Neural progenitor cell (in vitro differentiated cells): ENCODE measurements at regions not wholly inside any gene's neighbourhood (a gene's known extent, or its start where the extent isn't known, plus 50 kb on each side); places are given as distances from the start of the nearest gene placed in this dataset.

Source experiments
- DNase-seq: peaks from one replicate; pipeline ENCODE4 v3.0.0-alpha.2; 2016; ENCODE audit warnings: low spot score
- H2AFZ ChIP-seq: fragments of 200-600 bp; sonication (generic); replicated peaks from 2 replicates; pipeline ENCODE4 v1.6.1; 2016; ENCODE audit warnings: antibody characterized with exemption
- H3F3A ChIP-seq: fragments of 200-600 bp; sonication (generic); 2 replicates; pipeline ENCODE4 v1.6.1; 2016; ENCODE audit warnings: antibody characterized with exemption, low read depth
- H3K27ac ChIP-seq: fragments of 200-600 bp; sonication (generic); 2 replicates; pipeline ENCODE4 v1.5.1; 2016; ENCODE audit warnings: mild to moderate bottlenecking
- H3K27me3 ChIP-seq: fragments of 200-600 bp; sonication (generic); 2 replicates; pipeline ENCODE4 v1.6.1; 2016; ENCODE audit warnings: mild to moderate bottlenecking, moderate library complexity
- H3K36me3 ChIP-seq: fragments of 200-600 bp; sonication (generic); 2 replicates; pipeline ENCODE4 v1.5.1; 2016
- H3K4me1 ChIP-seq: fragments of 200-600 bp; sonication (generic); 2 replicates; pipeline ENCODE4 v1.6.1; 2016; ENCODE audit warnings: mixed run types
- H3K4me2 ChIP-seq: fragments of 200-600 bp; sonication (generic); 2 replicates; pipeline ENCODE4 v1.6.1; 2016
- H3K4me3 ChIP-seq: fragments of 200-600 bp; sonication (generic); 2 replicates; pipeline ENCODE4 v1.5.1; 2016
- H3K79me2 ChIP-seq: fragments of 200-600 bp; sonication (generic); 2 replicates; pipeline ENCODE4 v1.6.1; 2016; ENCODE audit warnings: low read depth
- H3K9ac ChIP-seq: fragments of 200-600 bp; sonication (generic); 2 replicates; pipeline ENCODE4 v1.6.1; 2016
- H3K9me3 ChIP-seq: fragments of 200-600 bp; sonication (generic); 2 replicates; pipeline ENCODE4 v1.5.1; 2016; ENCODE audit warnings: low read depth
- H4K20me1 ChIP-seq: fragments of 200-600 bp; sonication (generic); 2 replicates; pipeline ENCODE4 v1.6.1; 2016; ENCODE audit warnings: low read depth
- H3K27ac Mint-ChIP-seq: 3 replicates; pipeline ENCODE4 v1.8.0; 2021; ENCODE audit warnings: mixed read lengths
- H3K27me3 Mint-ChIP-seq: 2 replicates; pipeline ENCODE4 v1.8.0; 2022; ENCODE audit warnings: low read depth, mild to moderate bottlenecking, inconsistent platforms, moderate library complexity, mixed read lengths; ENCODE audit not compliant: insufficient read depth
- H3K36me3 Mint-ChIP-seq: 3 replicates; pipeline ENCODE4 v1.8.0; 2021; ENCODE audit warnings: mixed read lengths
- H3K4me1 Mint-ChIP-seq: 3 replicates; pipeline ENCODE4 v1.8.0; 2021; ENCODE audit warnings: mixed read lengths
- H3K4me3 Mint-ChIP-seq: 3 replicates; pipeline ENCODE4 v1.8.0; 2021; ENCODE audit warnings: mild to moderate bottlenecking, moderate library complexity, mixed read lengths
- H3K9me3 Mint-ChIP-seq: 3 replicates; pipeline ENCODE4 v1.8.0; 2020; ENCODE audit warnings: mixed read lengths
- CTCF ChIP-seq: fragments of 200-600 bp; sonication (generic); IDR thresholded peaks from 2 replicates; pipeline ENCODE4 v1.5.1; 2017; ENCODE audit warnings: antibody characterized with exemption, mild to moderate bottlenecking
- EZH2 ChIP-seq: fragments of 200-600 bp; sonication (generic); IDR thresholded peaks from 2 replicates; pipeline ENCODE4 v1.6.1; 2017; ENCODE audit warnings: antibody characterized with exemption, mild to moderate bottlenecking, moderate library complexity
- EZH2phosphoT487 ChIP-seq: fragments of 200-600 bp; sonication (generic); IDR thresholded peaks from 2 replicates; pipeline ENCODE4 v1.6.1; 2017; ENCODE audit warnings: antibody characterized with exemption

- no peak overlapping the region for H3K4me3 Mint-ChIP-seq
- H3K4me3 ChIP-seq, result no peak overlapping the region
- H4K20me1 ChIP-seq, result no peaks in the 10 kb centered on the region
- no peak overlapping the region for H2AFZ ChIP-seq
- H3K27me3 Mint-ChIP-seq, result no peaks in the 10 kb centered on the region
- peaks cover 4% of the 10 kb centered on the region for H3K4me1 Mint-ChIP-seq
- no peaks in the 10 kb centered on the region for H3F3A ChIP-seq
- no peaks in the 10 kb centered on the region for H3K4me1 ChIP-seq
- no peak for DNase-seq
- H3K36me3 Mint-ChIP-seq, result no peaks in the 10 kb centered on the region
- peaks cover 4% of the 10 kb centered on the region for H3K9me3 ChIP-seq
- H3K27me3 ChIP-seq, result no peaks in the 10 kb centered on the region
- TF ChIP-seq CTCF (no peak), EZH2phosphoT487 (no peak), EZH2 (no peak)
- no peak overlapping the region for H3K27ac ChIP-seq
- no peaks in the 10 kb centered on the region for H3K9me3 Mint-ChIP-seq
- no peaks in the 10 kb centered on the region for H3K36me3 ChIP-seq
- no peak overlapping the region for H3K9ac ChIP-seq
- no peaks in the 10 kb centered on the region for H3K79me2 ChIP-seq
- H3K4me2 ChIP-seq, result no peak overlapping the region
- no peak overlapping the region for H3K27ac Mint-ChIP-seq
Observed at GRCh38 chrX:15142084-15142715, 127.7 kb downstream of the ASB9 start.

GRCh38 chrX:15136795-15137194, 133.1 kb downstream of the ASB9 start:
- Histone ChIP-seq H2AFZ (no peak overlapping the region), H4K20me1 (no peaks in the 10 kb centered on the region), H3K36me3 (no peaks in the 10 kb centered on the region), H3K4me2 (no peak overlapping the region), H3K79me2 (no peaks in the 10 kb centered on the region), H3K9ac (no peak overlapping the region), H3F3A (no peaks in the 10 kb centered on the region), H3K9me3 (no peaks in the 10 kb centered on the region), H3K4me1 (no peaks in the 10 kb centered on the region), H3K27me3 (no peaks in the 10 kb centered on the region), H3K27ac (no peak overlapping the region), H3K4me3 (no peak overlapping the region)
- no peak overlapping the region for H3K4me3 Mint-ChIP-seq
- no peak overlapping the region for H3K27ac Mint-ChIP-seq
- no peaks in the 10 kb centered on the region for H3K36me3 Mint-ChIP-seq
- no peak for DNase-seq
- H3K9me3 Mint-ChIP-seq, result peaks cover 2% of the 10 kb centered on the region
- H3K27me3 Mint-ChIP-seq, result no peaks in the 10 kb centered on the region
- TF ChIP-seq EZH2 (no peak), CTCF (no peak), EZH2phosphoT487 (no peak)
- H3K4me1 Mint-ChIP-seq, result no peaks in the 10 kb centered on the region

GRCh38 chrX:15129412-15129811, 140.5 kb downstream of the ASB9 start:
- no peaks in the 10 kb centered on the region for H3K9me3 Mint-ChIP-seq
- DNase-seq, result no peak
- H3K27ac ChIP-seq, result no peak overlapping the region
- no peaks in the 10 kb centered on the region for H3K36me3 Mint-ChIP-seq
- no peaks in the 10 kb centered on the region for H3K79me2 ChIP-seq
- no peak overlapping the region for H3K27ac Mint-ChIP-seq
- H3K4me1 Mint-ChIP-seq, result no peaks in the 10 kb centered on the region
- H3K27me3 Mint-ChIP-seq, result no peaks in the 10 kb centered on the region
- no peak overlapping the region for H2AFZ ChIP-seq
- no peaks in the 10 kb centered on the region for H3K36me3 ChIP-seq
- no peaks in the 10 kb centered on the region for H4K20me1 ChIP-seq
- H3K4me2 ChIP-seq, result no peak overlapping the region
- no peaks in the 10 kb centered on the region for H3K9me3 ChIP-seq
- no peak overlapping the region for H3K4me3 Mint-ChIP-seq
- H3K27me3 ChIP-seq, result no peaks in the 10 kb centered on the region
- no peaks in the 10 kb centered on the region for H3K4me1 ChIP-seq
- no peak overlapping the region for H3K4me3 ChIP-seq
- TF ChIP-seq EZH2, result no peak
- no peak for TF ChIP-seq EZH2phosphoT487
- no peak for TF ChIP-seq CTCF
- no peak overlapping the region for H3K9ac ChIP-seq
- no peaks in the 10 kb centered on the region for H3F3A ChIP-seq
